ENCODE measurements at regions not wholly inside any gene's neighbourhood (a gene's known extent, or its start where the extent isn't known, plus 50 kb on each side); places are given as distances from the start of the nearest gene placed in this dataset.

DNA sequence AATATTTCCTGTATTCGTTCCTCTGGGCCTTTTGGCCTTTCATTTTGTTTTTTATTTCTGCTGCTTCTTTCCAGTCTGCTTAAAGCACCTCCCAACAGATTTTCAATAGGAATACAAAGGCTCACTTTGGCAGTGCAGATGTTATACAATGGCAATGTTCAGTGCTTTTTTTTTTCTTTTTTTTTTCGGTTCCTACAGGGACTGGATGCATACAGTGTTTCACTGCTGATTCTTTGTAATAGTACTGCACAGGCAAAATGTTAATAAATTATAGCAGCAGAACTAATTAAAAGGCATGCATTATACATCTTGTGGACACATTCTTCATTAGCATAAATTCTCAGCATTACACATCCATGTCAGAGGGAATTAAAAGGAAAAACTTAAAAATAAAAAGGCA, 356.6 kb upstream of the C9orf72 start:
- H3K27ac ChIP-seq (ENCODE audit: low read length), result no peak overlapping the region

DNA sequence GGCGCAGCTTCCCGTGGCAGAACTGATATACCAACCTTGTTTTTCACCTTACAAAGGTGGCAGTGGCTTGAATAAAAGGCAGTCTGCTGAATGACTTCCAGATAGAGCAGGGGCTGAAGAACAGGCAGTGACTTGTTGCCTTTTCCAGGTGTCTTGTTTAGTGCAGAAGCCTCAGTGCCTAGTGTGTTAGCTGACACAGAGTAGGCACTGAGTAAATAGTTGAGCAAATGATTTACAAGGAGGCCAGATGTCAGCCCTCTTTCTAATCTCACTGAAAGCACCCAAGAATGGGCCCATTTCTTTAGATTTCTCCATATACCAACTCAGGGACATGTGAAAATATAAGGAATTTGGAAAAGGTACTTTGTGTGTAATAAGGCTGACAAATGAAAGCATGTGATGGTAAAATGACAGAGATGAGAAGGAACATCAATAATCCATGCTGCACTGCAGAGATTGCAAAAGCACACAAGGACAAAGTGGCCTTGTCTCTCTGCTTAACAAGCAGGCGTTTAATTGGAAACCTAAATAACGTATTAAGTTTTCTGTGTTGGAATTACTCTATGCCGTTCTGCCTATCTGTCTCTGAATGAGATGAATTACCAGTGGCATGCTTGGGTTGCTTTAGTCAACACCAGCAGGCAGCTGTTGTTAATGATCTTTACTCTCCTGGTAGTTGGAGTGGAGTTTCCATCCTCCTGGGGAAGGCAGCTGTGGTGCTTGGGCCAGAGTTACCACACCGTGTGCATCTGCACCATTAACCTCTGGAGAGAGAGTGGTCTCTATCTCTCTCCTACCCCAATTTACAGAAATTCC, 360.1 kb upstream of the C9orf72 start:
- H3K36me3 ChIP-seq (replicated peaks; ENCODE audit: low read depth, low read length), result no peaks in the 10 kb centered on the region

More for the DNA sequence above, 356.6 kb upstream of the C9orf72 start:
- H3K79me2 ChIP-seq (ENCODE audit: low read length), result no peaks in the 10 kb centered on the region
- no peaks in the 10 kb centered on the region for H4K20me1 ChIP-seq (ENCODE audit: insufficient read depth, low read length)
- no peaks in the 10 kb centered on the region for H3K9me3 ChIP-seq (ENCODE audit: insufficient read depth, low read length)
- no peak overlapping the region for H3K4me2 ChIP-seq (ENCODE audit: low read length)
- H2AFZ ChIP-seq (ENCODE audit: low read depth, low read length), result no peak overlapping the region
- no peaks in the 10 kb centered on the region for H3K27me3 ChIP-seq (ENCODE audit: low read depth, low read length)
- H3K36me3 ChIP-seq (replicated peaks; ENCODE audit: low read depth, low read length), result no peaks in the 10 kb centered on the region
- H3K4me3 ChIP-seq (ENCODE audit: low read length), result no peak overlapping the region
- H3K9ac ChIP-seq (ENCODE audit: low read length), result no peak overlapping the region
- no peaks in the 10 kb centered on the region for H3K4me1 ChIP-seq (ENCODE audit: low read length)
- TF ChIP-seq EZH2phosphoT487 (IDR thresholded peaks at IDR 0.05; ENCODE audit: low read depth), result no peak
- no peak for TF ChIP-seq CTCF (IDR thresholded peaks at IDR 0.05; ENCODE audit: low read depth, low read length)

DNA sequence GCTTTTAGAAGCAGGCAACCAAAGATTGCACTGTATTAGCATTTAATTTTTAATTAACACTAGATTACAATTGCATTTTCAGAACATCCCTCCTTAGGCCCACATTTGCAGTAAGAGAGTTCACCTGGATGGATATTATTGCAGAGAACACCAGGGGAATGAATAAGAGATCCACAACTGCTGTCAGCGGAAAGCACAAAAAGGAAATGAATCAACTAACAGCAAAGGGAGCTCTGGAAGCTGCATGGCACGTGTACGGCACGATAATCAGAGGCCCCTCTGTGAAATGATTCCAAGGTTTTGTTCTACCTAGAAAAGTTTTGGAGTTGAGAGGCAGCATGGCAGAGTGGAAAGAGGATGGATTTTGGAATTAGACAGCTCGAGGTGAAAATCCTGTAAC, 361.2 kb upstream of the C9orf72 start:
- Histone ChIP-seq H3K4me2 (ENCODE audit: low read length) (no peak overlapping the region), H2AFZ (ENCODE audit: low read depth, low read length) (no peak overlapping the region), H3K9ac (ENCODE audit: low read length) (no peak overlapping the region)

More for the DNA sequence above, 360.1 kb upstream of the C9orf72 start:
- TF ChIP-seq CTCF (IDR thresholded peaks at IDR 0.05; ENCODE audit: low read depth, low read length) (no peak), EZH2phosphoT487 (IDR thresholded peaks at IDR 0.05; ENCODE audit: low read depth) (no peak)
- Histone ChIP-seq H3K27me3 (ENCODE audit: low read depth, low read length) (no peaks in the 10 kb centered on the region), H3K9me3 (ENCODE audit: insufficient read depth, low read length) (0 out of 2 replicates have a peak, but pooled peaks cover 3% of the 10 kb centered on the region), H3K4me3 (ENCODE audit: low read length) (no peak overlapping the region), H3K9ac (ENCODE audit: low read length) (no peak overlapping the region), H4K20me1 (ENCODE audit: insufficient read depth, low read length) (no peaks in the 10 kb centered on the region), H3K4me2 (ENCODE audit: low read length) (no peak overlapping the region), H3K79me2 (ENCODE audit: low read length) (no peaks in the 10 kb centered on the region), H3K27ac (ENCODE audit: low read length) (no peak overlapping the region), H2AFZ (ENCODE audit: low read depth, low read length) (no peak overlapping the region), H3K4me1 (ENCODE audit: low read length) (no peaks in the 10 kb centered on the region)

More for the DNA sequence above, 361.2 kb upstream of the C9orf72 start:
- TF ChIP-seq CTCF (IDR thresholded peaks at IDR 0.05; ENCODE audit: low read depth, low read length), result no peak
- Histone ChIP-seq H4K20me1 (ENCODE audit: insufficient read depth, low read length) (no peaks in the 10 kb centered on the region), H3K27me3 (ENCODE audit: low read depth, low read length) (no peaks in the 10 kb centered on the region), H3K36me3 (replicated peaks; ENCODE audit: low read depth, low read length) (no peaks in the 10 kb centered on the region), H3K4me1 (ENCODE audit: low read length) (no peaks in the 10 kb centered on the region), H3K79me2 (ENCODE audit: low read length) (no peaks in the 10 kb centered on the region), H3K9me3 (ENCODE audit: insufficient read depth, low read length) (0 out of 2 replicates have a peak, but pooled peaks cover 3% of the 10 kb centered on the region), H3K27ac (ENCODE audit: low read length) (no peak overlapping the region), H3K4me3 (ENCODE audit: low read length) (no peak overlapping the region)
